Spleen (tissue), 7 donors: ENCODE measurements at regions not wholly inside any gene's neighbourhood (a gene's known extent, or its start where the extent isn't known, plus 50 kb on each side); places are given as distances from the start of the nearest gene placed in this dataset.

Source experiments
- POLR2A ChIP-seq, 3 donors: fragments of 450-650 bp; IDR thresholded peaks; one replicate each; pipeline ENCODE4 v1.5.1; 2017; ENCODE audit warnings: antibody characterized with exemption in 3 of 3, mild to moderate bottlenecking in 1 of 3
- POLR2AphosphoS5 ChIP-seq, 3 donors: sonication (generic); formaldehyde crosslinking; IDR thresholded peaks; one replicate each; pipeline ENCODE4 v1.5.1; 2017; ENCODE audit warnings: antibody characterized with exemption in 3 of 3
- TF ChIP-seq, protein P1 (sequence below), 11 experiments: fragments of 200-600 bp in 7 of 11; fragments of 450-650 bp in 4 of 11; sonication (generic) in 4 of 11; IDR thresholded peaks in 8 of 11; conservative IDR thresholded peaks in 3 of 11; 1 replicate in 7 of 11; 2 replicates in 4 of 11; pipeline versions ENCODE4 v1.4.0 to v1.8.0; 2016 to 2021; ENCODE audit warnings: antibody characterized with exemption in 11 of 11, inconsistent platforms in 4 of 11, mild to moderate bottlenecking in 1 of 11
- donor health status: DM: no; HTN: no; CAD: no; lungs with moderate emphysema.
- donor health status: DM: no; HTN: no; CAD: no.
- donor health status: DM: no; HTN: no; CAD: no.

DNA sequence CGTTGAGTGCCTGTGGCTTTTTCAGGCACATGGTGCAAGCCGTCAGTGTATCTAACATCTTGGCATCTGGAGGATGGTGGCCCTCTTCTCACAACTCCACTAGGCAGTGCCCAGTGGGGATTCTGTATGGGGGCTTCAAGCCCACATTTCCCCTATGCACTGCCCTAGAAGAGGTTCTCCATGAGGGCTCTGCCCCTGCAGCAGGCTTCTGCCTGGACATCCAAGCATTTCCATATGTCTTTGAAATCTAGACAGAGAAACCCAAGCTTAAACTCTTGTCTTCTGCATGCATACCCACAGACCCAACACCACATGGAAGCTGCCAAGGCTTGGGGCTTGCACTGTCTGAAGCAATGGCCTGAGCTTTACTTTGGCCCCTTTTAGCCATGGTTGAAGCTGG lies 146.4 kb downstream of the ARL4A start:
- TF ChIP-seq, protein P1, sequence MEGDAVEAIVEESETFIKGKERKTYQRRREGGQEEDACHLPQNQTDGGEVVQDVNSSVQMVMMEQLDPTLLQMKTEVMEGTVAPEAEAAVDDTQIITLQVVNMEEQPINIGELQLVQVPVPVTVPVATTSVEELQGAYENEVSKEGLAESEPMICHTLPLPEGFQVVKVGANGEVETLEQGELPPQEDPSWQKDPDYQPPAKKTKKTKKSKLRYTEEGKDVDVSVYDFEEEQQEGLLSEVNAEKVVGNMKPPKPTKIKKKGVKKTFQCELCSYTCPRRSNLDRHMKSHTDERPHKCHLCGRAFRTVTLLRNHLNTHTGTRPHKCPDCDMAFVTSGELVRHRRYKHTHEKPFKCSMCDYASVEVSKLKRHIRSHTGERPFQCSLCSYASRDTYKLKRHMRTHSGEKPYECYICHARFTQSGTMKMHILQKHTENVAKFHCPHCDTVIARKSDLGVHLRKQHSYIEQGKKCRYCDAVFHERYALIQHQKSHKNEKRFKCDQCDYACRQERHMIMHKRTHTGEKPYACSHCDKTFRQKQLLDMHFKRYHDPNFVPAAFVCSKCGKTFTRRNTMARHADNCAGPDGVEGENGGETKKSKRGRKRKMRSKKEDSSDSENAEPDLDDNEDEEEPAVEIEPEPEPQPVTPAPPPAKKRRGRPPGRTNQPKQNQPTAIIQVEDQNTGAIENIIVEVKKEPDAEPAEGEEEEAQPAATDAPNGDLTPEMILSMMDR (IDR thresholded peaks at IDR 0.05 in 8 of 11, conservative IDR thresholded peaks at IDR 0.05 in 3 of 11): no peak
- TF ChIP-seq POLR2AphosphoS5 (IDR thresholded peaks at IDR 0.05) (no peak), POLR2A (IDR thresholded peaks at IDR 0.05) (no peak)
